Osteoblast (primary cell): ENCODE measurements at regions not wholly inside any gene's neighbourhood (a gene's known extent, or its start where the extent isn't known, plus 50 kb on each side); places are given as distances from the start of the nearest gene placed in this dataset.

Source experiments
- DNase-seq: peaks from one replicate; pipeline ENCODE4 v3.0.0; 2011; ENCODE audit warnings: low spot score, mixed read lengths; ENCODE audit not compliant: insufficient read length; ENCODE audit errors: missing footprints
- H2AFZ ChIP-seq: 2 replicates; pipeline ENCODE4 v1.6.0; 2011; ENCODE audit warnings: mild to moderate bottlenecking, low read length
- H3K27ac ChIP-seq: 2 replicates; pipeline ENCODE4 v1.5.1; 2011; ENCODE audit warnings: mild to moderate bottlenecking, low read depth, low read length, moderate library complexity
- H3K27me3 ChIP-seq: 2 replicates; pipeline ENCODE4 v1.6.0; 2012; ENCODE audit warnings: mild to moderate bottlenecking, control low read depth, inconsistent platforms, low read length, moderate library complexity; ENCODE audit not compliant: insufficient read depth
- H3K36me3 ChIP-seq: 2 replicates; pipeline ENCODE4 v1.5.1; 2011; ENCODE audit warnings: mild to moderate bottlenecking, low read length, control low read depth, moderate library complexity; ENCODE audit not compliant: insufficient read depth
- H3K4me1 ChIP-seq: 2 replicates; pipeline ENCODE4 v1.5.1; 2011; ENCODE audit warnings: mild to moderate bottlenecking, low read length, control low read depth, moderate library complexity; ENCODE audit not compliant: insufficient read depth
- H3K4me2 ChIP-seq: 2 replicates; pipeline ENCODE4 v1.6.0; 2011; ENCODE audit warnings: mild to moderate bottlenecking, low read length; ENCODE audit not compliant: insufficient read depth
- H3K4me3 ChIP-seq: fragments of 200-600 bp; sonication (generic); 3 replicates; pipeline ENCODE4 v1.5.1; 2012; ENCODE audit warnings: mild to moderate bottlenecking, low read length, inconsistent platforms; ENCODE audit not compliant: insufficient read depth
- H3K79me2 ChIP-seq: 2 replicates; pipeline ENCODE4 v1.6.0; 2012; ENCODE audit warnings: mild to moderate bottlenecking, low read length, control low read depth, inconsistent platforms; ENCODE audit not compliant: insufficient read depth
- H3K9me3 ChIP-seq: 2 replicates; pipeline ENCODE4 v1.5.1; 2011; ENCODE audit warnings: low read depth, low read length, control low read depth
- H4K20me1 ChIP-seq: 2 replicates; pipeline ENCODE4 v1.6.0; 2012; ENCODE audit warnings: mild to moderate bottlenecking, low read length, control low read depth; ENCODE audit not compliant: insufficient read depth
- CTCF ChIP-seq: IDR thresholded peaks from 2 replicates; pipeline ENCODE4 v1.5.1; 2011; ENCODE audit warnings: mild to moderate bottlenecking, low read depth, low read length, moderate library complexity; ENCODE audit errors: extremely low read depth

GRCh38 chr13:99639126-99639525 is 137.9 kb downstream of the TM9SF2 start:
- H3K27ac ChIP-seq: no peak overlapping the region
- no peak overlapping the region for H3K4me3 ChIP-seq
- H3K4me1 ChIP-seq: no peaks in the 10 kb centered on the region
- no peaks in the 10 kb centered on the region for H3K79me2 ChIP-seq
- no peak overlapping the region for H2AFZ ChIP-seq
- no peak overlapping the region for H3K4me2 ChIP-seq
- H3K27me3 ChIP-seq: peaks cover 6% of the 10 kb centered on the region
- H4K20me1 ChIP-seq: no peaks in the 10 kb centered on the region
- no peak for TF ChIP-seq CTCF
- no peaks in the 10 kb centered on the region for H3K9me3 ChIP-seq
- no peaks in the 10 kb centered on the region for H3K36me3 ChIP-seq
- DNase-seq: no peak

- no peaks in the 10 kb centered on the region for H3K9me3 ChIP-seq
- peaks cover 6% of the 10 kb centered on the region for H3K27me3 ChIP-seq
- H3K79me2 ChIP-seq: no peaks in the 10 kb centered on the region
- no peak overlapping the region for H3K4me3 ChIP-seq
- H3K36me3 ChIP-seq: no peaks in the 10 kb centered on the region
- H3K4me1 ChIP-seq: no peaks in the 10 kb centered on the region
- no peak for TF ChIP-seq CTCF
- no peak overlapping the region for H3K27ac ChIP-seq
- DNase-seq: no peak
- no peak overlapping the region for H2AFZ ChIP-seq
- no peaks in the 10 kb centered on the region for H4K20me1 ChIP-seq
- no peak overlapping the region for H3K4me2 ChIP-seq
Measured at GRCh38 chr13:99636728-99637353, 135.6 kb downstream of the TM9SF2 start.

- Histone ChIP-seq H3K4me2 (no peak overlapping the region), H3K27me3 (peaks cover 6% of the 10 kb centered on the region), H4K20me1 (no peaks in the 10 kb centered on the region), H3K79me2 (no peaks in the 10 kb centered on the region), H3K27ac (no peak overlapping the region), H3K4me3 (no peak overlapping the region), H3K36me3 (no peaks in the 10 kb centered on the region), H2AFZ (no peak overlapping the region), H3K4me1 (no peaks in the 10 kb centered on the region), H3K9me3 (no peaks in the 10 kb centered on the region)
- DNase-seq: no peak
- no peak for TF ChIP-seq CTCF
Measured at GRCh38 chr13:99636306-99636705, 135.0 kb downstream of the TM9SF2 start.

GRCh38 chr13:99634672-99635071 is 133.4 kb downstream of the TM9SF2 start:
- H3K4me2 ChIP-seq: no peak overlapping the region
- H3K79me2 ChIP-seq: no peaks in the 10 kb centered on the region
- no peaks in the 10 kb centered on the region for H4K20me1 ChIP-seq
- no peaks in the 10 kb centered on the region for H3K9me3 ChIP-seq
- TF ChIP-seq CTCF: no peak
- no peaks in the 10 kb centered on the region for H3K36me3 ChIP-seq
- H3K4me1 ChIP-seq: no peaks in the 10 kb centered on the region
- H2AFZ ChIP-seq: no peak overlapping the region
- no peak overlapping the region for H3K4me3 ChIP-seq
- DNase-seq: no peak
- no peak overlapping the region for H3K27ac ChIP-seq
- peaks cover 4% of the 10 kb centered on the region for H3K27me3 ChIP-seq
